T follicular helper cell (primary cell): ENCODE measurements at regions not wholly inside any gene's neighbourhood (a gene's known extent, or its start where the extent isn't known, plus 50 kb on each side); places are given as distances from the start of the nearest gene placed in this dataset.
A peak's percentile ranks its signal among the peaks of the same experiment; 100 is the strongest.
"Not testable (repeated sequence)": the region's sequence is repeated elsewhere in the genome, so short reads cannot be mapped to it uniquely, and the experiment has no call there.

Experiments used
- DNase-seq: peaks from one replicate; pipeline ENCODE4 v3.0.0-alpha.2; 2020; ENCODE audit warnings: low read depth

DNA sequence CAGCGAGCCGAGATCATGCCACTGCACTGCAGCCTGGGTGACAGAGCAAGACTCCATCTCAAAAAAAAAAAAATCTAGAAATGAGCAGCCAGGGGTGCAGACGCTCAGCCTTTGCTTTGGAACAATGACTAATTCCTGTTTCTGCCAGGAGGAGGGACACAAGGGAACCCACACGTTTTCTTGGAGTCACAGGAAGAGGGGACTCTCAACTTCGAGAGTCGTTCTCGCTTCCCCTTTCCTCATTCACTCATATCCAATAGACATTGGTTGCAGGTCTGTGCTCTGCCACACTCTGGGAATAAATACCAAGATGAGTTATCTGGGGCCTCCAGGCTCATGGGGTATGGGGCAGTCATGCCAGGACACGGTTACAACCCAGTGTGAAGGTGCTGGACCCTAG lies 91.5 kb upstream of the RREB1 start:
- no peak for DNase-seq

GRCh38 chr6:7021301-7021700 lies 86.5 kb upstream of the RREB1 start:
- DNase-seq, result no peak

DNA sequence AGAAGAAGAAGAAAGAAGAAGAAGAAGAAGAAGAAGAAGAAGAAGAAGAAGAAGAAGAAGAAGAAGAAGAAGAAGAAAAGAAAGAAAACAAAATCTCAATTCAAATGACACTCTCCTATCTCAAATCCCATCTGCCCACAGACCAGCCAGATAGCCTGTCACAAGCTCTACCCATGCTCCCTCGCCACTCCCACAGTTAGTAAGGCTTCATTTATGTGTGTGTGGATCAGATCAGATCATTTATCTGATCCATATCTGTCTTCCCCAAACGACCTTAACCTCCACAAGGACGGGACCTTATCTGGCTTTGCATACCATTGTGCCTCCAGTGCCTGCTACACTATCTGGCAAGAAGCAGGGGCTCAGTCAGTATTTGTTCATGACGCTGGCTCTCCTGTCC lies 81.9 kb upstream of the RREB1 start:
- no peak for DNase-seq

- not testable (repeated sequence) for DNase-seq
Observed at GRCh38 chr6:7028963-7029362, 78.8 kb upstream of the RREB1 start.

- DNase-seq, result not testable (repeated sequence)
Observed at GRCh38 chr6:7030968-7031367, 76.8 kb upstream of the RREB1 start.

DNA sequence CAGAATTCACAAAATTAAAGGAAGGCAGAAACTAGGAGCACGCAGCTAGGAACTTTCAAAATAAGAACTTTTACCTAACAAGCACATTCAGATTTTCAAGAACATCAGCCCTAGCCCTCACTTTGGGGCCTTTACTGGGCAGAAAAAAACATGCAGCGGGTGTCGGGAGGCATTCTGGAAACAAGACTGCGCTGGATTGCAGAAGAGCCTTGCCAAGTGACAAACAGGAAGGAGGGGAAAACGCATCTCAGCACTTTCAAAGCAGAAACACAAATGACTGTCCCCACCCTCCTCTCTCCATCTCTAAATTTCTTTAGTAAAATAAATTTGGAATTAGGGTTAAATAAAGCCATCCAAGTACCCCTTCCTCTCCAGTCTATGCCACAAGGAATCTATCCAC lies 74.6 kb upstream of the RREB1 start:
- DNase-seq, result no peak

DNA sequence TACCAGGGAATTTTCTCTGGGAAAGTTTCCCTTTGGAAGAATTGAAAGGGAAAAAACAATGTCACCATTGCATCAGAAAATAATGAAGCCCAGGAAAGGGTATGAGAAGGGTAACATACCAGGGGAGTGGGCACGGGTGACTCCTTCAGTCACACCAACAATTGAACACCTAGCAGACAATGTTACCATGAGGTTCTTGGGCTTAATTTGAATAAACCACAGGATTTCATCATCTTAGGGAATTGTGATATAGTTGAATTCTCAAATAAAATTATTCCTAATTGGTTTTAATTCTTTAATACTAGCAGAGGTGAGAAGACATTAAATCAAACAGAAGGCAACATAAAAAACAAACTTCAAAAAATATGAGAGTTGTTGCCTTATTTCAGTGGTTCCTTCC lies 73.7 kb upstream of the RREB1 start:
- no peak for DNase-seq

- DNase-seq, result no peak
Observed at GRCh38 chr6:7035837-7036249, 71.9 kb upstream of the RREB1 start.

- DNase-seq, result no peak
Observed at GRCh38 chr6:7041511-7042026, 66.2 kb upstream of the RREB1 start.

GRCh38 chr6:7042056-7042653 lies 65.6 kb upstream of the RREB1 start:
- DNase-seq, result no peak

DNA sequence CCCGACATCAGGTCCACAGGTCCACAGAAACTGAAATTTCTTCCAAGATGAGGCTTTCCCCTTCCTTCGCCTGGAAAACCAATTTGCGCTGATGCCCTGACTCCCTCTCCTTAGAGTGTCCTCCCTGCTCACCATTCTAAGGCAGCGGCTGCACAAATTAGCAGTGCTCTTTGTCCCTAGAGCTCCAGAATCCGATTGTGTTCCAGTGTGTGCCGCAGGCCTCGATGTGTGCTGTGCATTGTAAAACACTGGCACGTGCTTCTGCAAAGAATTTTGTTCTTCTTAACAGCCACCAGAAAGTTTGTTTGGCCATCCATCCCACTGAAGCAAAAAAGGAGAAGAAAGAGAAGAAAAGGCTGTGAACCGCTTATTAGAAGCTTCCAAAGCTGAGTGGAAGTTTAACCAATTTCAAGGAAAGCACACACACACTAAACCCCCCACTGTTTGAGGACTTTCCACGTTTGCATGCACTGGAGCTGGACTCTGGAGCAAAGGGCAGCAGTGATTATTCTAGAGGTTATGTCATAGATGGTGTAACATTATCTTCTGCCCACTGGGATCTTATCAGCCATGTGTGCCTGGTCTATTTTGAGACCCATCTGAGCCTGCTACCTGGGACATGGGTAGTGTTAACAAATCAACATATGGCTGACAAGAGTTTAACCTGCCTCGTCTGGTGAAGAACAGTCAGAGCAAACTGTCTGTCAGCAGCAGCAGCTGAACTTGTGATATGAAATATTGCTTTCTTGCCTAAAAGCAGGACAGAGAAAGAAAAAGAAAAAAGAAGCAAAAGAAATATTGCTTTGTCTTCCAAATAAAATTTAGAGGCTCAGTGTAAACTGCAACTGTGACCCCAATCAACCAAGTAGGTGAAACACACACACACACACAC lies 64.9 kb upstream of the RREB1 start:
- no peak for DNase-seq

- DNase-seq, result no peak
Observed at GRCh38 chr6:7045331-7045730, 62.4 kb upstream of the RREB1 start.

GRCh38 chr6:7045746-7046145 lies 62.0 kb upstream of the RREB1 start:
- DNase-seq, result no peak

- DNase-seq, result no peak
Observed at GRCh38 chr6:7047128-7047527, 60.6 kb upstream of the RREB1 start.

DNA sequence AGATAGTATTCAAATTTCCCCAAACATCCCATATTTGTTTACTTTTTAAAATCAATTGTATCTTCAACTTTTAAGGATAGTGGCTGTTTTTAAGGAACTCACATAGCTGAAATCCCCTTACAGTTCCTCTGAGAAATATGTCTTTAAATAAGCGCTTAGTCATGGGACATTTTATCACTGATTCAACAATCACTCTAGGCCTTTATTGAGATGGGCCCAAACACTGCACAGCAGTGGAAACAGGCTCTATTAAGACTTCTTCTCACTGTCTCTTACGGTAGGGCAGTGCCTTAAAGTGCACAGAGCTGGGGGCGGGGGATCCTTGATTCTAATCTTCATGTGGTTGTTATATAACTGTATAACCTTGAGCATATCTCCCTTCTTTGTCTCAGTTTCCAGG lies 59.8 kb upstream of the RREB1 start:
- no peak for DNase-seq

DNA sequence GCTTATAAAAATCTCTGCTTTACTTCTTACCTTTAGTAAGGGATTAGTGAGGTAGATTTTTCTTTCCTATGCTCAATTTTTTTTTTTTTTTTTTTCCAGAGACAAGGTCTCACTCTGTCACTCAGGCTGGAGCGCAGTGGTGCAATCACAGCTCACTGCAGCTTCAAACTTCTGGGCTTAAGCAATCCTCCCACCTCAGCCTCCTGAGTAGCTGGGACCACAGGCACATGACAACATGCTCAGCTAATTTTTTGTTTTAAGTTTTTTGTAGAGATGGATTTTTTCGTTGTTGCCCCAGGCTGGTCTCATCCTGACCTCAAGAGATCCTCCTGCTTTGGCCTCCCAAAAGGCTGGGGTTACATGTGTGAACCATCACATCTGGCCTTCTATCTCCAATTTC lies 58.9 kb upstream of the RREB1 start:
- no peak for DNase-seq

- DNase-seq, result no peak
Observed at GRCh38 chr6:7050004-7050403, 57.8 kb upstream of the RREB1 start.

- peak; percentile 14 for DNase-seq
Observed at GRCh38 chr6:7050872-7051779, 56.6 kb upstream of the RREB1 start.

- DNase-seq, result peak; percentile 47
Observed at GRCh38 chr6:7051780-7052442, 55.9 kb upstream of the RREB1 start.

DNA sequence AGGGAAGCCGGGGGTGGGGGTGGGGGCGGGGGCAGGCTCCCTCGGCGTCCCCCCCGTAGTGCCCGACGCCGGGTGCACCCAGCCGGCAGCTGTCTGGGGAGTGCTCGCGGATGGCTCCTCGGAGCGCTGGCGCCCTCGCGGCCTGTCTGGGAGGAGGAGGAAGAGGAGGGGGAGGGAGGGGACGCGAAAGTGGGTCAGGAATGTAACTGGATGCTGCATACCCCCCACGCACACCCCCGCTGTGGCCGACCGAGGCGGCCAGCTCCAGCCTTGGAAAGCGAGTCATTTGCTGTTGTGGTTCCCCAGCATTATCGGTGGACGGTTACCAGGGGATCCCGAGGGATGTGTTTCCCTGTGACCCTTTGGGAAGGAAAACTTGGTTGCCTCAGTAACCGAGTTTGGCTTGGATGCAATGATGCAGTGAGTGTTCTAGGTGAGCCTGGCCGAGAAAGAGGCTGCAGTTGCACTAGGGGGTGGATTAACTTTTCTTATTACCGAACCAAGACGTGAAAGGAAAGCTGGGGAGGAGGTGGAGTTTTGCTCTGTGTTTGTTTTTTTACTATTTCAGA lies 55.2 kb upstream of the RREB1 start:
- no peak for DNase-seq

DNA sequence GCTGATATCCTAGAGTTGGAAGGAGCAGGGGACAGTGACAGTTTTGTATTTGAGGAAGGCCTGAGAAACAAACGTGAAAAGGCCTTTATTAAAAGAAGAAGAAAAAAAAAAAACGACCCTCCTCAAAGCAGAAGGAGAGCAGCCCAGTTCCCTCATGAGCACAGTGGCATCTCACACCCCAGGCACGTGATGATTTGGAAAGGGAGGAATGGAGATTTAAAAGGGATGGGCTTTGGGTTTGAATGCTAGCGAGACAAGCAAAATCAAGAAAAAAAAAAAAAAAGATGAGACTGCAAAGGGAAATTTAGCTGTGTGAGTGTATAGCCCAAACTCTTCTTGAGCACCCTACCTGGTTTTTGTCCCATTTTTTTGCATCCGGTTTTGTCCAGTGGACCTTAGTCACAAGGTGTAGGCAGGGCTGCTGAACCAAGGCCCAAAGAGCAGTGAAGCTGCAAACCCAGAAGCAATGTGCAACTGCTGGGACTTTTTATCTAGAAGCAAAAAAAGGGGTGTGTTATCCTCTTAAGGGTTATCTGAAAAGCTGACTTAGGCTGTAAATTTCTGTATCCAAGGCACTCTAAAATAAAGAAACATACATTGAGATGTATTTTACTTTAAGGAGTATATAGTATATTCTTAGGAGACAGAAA lies 54.5 kb upstream of the RREB1 start:
- DNase-seq, result no peak
